HG03520 (cell line): ENCODE measurements at regions not wholly inside any gene's neighbourhood (a gene's known extent, or its start where the extent isn't known, plus 50 kb on each side); places are given as distances from the start of the nearest gene placed in this dataset.

Experiments used
- ATAC-seq: cut with Tn5 transposase; IDR thresholded peaks from one replicate; pipeline ENCODE4 v1.9.1; 2021; ENCODE audit warnings: mild to moderate bottlenecking, moderate library complexity; ENCODE audit not compliant: unreplicated experiment

DNA sequence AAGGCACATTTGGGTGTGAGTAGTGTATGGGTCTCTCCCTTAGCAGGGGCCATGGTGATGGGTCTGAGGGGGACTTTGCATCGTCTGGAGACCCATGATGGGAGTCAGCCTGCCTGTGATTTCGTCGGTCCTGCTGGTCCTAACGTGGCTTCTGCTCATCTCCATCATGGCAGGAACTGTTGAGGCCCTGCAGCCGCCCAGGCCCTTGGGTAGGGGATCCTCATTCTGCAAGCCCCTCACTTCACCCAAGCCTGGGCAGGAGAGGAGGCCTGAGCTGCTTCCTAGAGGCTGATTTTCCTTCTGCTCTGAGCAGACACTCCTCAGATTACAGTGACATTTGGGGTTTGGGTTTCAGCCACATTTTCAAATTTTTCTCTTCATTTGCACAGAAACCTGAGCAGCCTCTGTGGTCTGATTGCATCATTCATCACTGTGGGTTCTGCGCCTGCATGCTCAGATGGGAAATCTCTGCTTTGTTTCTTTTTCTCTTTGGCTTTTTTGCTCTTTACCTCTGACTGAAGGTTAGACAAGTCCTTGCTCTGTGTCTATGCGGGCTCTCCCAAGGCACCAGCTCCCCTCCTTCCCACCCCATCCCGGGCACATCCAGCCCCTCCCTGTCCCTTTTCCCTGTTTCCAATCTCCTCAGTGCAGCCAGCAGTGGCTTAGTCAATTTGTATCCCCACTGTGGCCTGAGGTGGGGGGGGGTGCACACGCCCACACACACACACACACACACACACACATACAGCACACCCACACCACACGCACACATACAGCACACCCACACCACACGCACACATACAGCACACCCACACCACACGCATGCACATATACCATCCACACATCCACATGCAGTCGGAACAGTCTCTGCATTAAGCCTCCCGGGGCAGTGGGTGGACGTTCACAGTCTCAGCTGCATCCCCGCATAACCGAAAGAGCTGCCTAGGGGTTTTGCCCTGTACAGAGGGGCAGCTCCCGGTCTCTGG, 305.4 kb upstream of the HS6ST1 start:
- peak; percentile 85 for ATAC-seq

DNA sequence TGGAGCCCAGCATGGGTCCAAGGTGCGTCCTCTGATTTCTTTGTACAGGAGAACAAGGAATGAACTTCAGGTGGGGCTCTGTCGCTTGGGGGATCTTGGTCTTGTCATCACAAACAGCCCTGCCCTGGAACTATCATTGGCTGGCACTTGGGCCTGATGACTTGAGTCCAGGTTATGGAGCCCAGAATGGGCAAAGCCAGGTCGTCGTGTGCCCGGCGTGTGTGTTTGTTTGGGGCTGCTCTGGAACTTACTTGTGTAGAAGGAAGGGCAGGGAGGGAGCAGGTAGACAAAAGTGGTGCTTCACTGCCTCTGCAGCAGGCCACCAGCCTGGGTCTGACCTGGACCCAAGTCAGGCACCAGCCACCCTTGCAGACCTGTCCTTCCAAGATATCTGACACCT, 306.3 kb upstream of the HS6ST1 start:
- ATAC-seq, result no peak

DNA sequence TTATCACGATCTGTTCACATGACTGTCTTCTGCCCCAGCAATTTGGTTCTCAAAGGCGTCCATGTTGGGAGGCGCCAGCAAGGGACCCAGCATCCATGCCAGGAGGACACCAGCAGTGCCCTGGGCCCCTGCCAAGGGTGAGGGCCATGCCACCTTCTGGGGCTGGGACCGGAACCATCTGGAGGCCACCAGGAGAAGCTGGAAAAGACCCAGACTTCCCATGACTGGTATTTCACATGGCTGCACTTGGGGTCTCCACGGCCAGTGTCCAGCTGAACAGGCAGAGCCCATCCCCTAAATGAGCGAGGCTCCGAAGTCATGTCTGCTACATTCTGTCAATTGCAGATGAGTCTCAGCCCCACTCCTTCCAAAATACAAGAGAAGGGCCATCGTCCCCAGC, 306.8 kb upstream of the HS6ST1 start:
- ATAC-seq, result no peak

DNA sequence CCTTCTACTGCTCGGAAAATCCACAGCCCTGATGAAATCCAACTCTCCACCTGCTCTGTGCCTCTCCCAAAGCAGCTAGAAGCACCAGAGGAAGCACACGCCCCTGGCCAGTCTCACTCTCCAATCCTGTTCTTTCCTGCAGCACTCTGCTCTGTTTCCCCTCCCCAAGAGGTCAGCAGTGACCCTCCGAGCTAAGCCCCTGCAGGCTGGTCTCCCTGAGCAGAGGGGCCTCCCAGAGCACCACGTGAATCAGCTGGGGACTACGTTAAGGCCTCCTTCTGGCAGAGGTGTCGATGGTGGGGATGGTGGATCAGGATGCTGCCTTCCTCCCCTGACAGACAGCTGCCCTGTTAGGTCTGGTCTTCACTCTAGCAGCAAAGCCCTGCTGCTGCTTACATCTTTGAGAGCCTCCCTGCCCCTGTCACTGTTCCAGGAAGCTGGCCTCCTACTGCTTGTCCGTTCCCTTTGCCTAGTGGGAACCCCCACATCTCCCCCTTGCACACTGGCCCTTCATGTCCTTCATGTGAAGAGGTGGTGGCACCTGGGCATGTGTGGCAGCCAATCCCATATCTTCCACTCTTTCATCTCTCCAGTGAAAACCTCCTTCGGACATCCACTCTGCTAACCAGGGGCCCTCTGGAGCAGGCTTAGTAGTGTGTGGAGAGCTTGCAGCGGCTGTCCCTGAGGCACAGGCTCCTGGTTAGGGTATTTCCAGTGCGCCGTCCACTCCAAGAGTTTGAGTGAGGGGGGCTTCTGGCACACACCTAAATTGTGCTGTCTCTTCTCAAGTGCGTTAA, 307.5 kb upstream of the HS6ST1 start:
- ATAC-seq, result no peak

DNA sequence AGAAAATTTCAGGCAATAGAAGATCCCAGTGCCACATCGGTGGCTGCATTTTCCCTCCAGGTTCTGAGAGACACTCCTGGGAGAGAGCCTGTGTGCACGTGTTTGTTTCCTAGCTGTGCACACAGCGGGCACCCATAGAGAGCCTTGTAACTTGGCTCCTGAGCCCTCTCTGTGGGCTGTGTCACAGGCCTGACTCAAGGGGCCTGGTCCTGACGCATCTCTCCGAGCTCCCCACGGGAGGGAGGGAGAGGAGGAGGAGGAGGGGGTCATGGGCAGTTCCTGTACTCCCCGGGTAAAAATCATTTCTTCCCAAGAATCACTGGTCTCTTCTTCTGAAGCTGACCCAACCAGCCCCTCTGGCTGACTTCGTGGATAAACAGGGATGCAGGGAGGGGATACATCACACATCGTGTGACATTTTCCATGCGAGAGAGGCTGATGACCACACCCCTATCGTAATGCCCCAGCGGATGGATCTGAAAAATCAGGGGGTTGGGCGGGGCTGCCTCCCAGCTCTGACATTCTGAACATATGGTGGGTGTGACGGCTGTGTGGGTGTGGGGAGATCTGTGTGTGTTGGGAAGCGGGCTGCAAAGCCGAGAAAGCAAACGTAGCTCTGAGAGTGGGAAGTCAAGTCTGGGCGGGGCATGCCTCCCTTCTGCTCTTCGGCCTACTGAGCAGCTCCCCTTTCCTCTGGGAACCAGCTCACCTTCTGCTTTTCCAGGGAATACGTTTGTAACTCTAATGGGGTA, 308.3 kb upstream of the HS6ST1 start:
- ATAC-seq, result no peak

DNA sequence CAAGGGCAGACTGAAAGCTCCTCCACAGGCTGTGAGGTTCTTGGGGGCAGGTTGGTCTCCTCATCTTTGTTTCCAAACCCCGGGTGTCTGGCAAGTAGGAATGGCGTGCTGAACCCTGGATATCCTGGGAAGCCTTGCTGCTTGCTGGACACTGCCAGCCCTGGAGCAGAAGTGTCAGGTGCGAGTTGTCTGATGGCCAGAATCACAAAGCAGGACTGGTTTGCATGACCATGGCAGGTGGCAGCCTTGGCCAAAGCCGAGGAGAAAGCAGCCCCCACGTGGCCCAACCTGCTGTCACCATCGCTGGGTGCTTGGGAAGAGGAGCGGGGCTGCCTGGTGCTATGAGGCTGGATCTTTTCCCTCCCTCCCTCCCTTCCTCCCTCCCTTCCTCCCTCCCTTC, 309.5 kb upstream of the HS6ST1 start:
- ATAC-seq, result no peak

DNA sequence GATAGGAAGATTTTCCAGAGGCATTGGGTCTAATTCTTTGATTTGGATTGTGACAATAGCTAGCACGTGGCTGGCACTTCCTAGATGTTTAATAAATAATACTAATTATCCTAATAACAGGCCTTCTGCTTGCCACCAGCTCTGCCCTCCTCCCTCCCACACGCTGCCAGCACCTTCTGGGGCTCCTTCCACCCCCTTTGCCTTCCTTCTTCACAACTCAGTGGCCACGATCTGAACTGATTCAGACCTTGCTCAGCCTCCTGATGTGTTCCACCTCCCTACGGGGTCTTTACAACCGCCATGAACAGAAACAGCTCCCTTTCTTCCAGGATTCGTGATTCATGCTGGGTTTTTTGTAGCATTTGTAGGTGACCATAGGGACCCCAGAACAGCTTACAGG, 310.3 kb upstream of the HS6ST1 start:
- ATAC-seq, result no peak

DNA sequence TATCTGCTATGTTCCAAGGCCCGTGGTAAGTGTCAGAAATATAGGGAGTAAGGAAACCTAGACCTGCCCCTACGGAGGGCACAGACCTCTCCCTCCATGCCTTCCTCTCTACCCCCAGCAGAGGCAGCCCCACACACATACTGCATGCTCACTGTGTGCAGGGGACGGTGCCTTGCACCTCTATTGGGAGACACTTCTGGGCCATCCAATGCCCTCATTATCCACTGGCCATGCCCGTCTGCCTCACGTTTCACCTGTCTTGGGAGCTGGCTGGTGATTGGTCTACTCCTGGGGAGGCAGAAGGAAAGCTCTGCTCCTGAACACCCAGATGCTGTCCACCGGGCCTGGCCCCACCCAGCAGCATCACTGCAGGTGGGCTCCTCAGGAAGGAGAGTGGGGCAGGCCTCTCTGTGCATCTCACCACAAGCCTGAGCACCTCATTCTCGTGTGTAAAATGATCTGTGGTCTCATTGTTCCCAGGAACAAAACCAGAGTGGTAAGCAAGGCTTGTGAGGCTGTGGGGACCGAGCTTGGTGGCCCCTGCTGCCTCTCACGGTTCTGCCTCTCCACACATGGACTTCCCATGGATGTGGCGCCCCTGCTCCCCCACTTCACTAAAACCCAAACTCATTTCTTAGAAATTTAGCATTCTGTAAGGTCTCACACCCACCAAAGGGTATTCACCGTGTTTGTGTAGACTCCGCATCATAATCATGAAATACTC, 312.5 kb upstream of the HS6ST1 start:
- ATAC-seq, result no peak

DNA sequence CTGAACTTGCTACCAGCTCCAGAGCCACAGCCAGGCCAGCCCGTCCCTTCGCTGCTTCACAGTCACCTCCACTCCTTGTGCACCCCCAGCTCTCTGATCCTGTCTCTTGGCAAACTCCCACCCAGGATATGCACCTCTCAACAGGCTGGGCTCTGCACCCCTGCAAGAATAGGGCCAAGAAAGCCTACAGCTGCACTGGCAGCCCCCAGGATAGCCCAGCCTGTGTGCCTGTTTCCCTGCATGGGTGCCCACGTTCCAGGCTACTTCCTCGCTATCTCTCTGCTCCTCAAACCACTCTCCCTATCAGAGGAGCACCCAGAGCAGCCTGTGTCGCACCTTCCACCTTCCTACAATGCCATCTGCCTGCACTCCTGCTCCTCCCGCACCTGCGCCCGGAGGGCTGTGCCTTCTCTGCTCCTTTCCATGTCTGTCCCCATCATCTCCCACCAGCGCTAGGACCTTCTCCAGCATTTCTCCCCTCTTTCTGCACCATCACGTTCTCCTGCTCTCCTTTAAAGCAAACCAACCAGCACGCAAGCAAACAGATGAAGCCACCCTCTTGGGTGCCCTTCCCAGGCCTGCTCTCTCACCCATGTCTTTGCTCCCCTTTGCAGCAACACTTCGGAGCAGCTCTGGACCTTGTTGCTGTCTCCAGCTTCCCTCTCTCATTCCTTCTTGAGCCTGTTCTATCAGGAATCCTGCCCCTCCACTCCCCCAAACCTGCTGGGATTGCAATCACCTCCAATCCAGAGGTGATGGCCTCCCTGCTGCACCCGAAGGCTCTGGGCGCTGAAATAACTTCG, 313.2 kb upstream of the HS6ST1 start:
- ATAC-seq, result no peak

DNA sequence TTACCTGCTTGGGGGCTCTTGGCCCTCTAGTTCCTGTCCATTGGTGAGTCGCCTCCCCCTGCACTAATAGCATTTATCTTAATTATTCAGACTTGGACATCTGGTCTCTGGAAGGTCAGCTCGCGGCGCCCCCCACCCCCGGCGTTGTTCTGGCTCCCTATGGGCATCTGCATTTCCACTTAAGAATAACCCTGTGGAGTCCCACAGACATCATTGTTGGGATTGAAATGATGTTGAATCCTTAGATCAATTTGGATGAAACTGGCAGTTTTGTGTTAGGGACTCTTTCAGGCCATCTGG, 313.8 kb upstream of the HS6ST1 start:
- no peak for ATAC-seq

DNA sequence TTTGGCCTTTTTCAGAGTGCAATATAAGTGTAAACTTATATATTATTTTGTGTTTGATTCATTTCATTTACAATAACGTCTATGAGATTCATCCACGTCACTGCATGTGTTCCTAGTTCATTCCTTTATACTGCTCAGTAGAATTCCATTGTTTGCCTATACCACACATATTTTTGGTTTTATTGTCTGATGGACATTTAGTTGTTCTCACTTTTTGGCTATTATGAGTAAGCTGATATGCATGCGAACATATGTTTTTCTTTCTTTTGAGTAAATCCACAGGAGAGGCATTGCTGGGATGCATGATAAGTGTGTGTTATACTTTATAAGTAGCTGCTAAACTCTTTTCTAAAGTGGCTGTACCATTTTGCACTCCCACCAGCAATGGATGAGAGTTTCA, 314.8 kb upstream of the HS6ST1 start:
- ATAC-seq, result no peak

DNA sequence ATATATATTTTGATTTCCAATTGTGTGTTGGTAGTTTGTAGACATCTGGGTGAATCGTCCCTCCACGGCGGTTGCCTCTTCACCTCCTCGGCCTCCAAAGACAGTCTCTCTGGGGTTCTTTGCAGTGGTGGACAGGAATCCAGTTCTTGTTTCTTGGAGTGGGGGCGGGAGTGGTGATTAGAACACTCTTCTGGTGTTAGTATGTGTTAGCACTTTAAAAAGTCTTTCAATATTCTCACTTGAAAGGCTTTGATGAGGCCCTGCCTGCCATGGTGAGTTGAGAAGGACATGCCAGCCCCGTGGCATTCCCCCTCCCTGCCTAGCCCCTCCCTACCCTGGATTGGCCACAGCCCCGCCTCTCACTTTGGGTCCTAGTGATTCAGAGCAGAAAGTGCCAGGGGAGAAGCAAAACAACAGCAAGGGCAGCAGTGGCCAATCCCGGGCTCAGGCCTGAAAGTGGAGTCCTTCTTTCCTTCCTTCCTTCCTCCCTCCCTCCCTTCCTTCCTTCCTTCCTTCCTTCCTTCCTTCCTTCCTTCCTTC, 316.8 kb upstream of the HS6ST1 start:
- ATAC-seq, result no peak

DNA sequence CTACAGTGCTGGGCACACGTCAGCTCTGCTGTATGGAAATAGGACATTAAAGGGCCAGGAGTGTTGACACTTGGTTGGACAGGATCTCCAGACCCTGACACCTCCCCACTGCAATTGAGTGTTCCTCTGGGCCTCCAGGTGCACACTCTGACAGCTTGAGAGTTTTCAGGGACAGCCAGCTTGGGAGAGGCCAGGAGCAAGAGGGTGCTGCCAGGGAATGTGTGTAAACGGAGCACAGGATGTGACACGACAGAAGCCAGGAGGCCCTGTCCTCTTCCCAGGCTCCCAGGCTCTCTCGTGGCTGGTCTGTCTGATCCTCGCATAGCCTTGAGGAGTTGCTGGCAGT, 318.1 kb upstream of the HS6ST1 start:
- ATAC-seq, result no peak

DNA sequence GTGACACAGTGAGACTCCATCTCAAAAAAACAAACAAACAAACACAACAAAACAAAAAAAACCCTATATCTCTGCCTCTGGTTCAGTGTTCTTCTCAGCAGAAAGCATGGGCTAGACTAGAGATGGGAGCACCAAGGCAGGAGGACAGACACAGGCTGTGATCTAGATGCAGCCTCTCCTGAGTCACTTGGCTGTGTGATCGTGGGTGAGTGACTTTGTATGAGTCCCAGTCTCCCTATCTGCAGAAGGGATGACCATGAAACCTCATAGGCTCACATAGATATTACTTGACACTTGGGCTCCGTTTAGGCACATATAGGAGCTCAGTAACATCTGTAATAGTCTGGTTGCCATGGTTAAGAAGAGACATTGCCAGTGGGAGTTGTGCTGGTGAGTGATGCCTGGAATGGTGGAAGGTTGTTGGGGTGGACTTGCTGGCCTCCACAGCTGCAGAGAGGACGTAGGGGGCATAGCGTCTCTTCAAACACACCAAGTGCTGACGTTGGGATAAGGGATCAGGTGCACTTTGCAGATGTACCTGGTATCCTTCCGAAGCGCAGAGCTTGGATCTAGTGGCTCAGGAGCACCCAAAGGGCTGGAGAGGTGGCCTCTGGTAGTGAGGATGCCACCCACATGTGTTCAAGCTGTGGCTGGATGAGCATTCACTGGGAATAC, 318.9 kb upstream of the HS6ST1 start:
- no peak for ATAC-seq

DNA sequence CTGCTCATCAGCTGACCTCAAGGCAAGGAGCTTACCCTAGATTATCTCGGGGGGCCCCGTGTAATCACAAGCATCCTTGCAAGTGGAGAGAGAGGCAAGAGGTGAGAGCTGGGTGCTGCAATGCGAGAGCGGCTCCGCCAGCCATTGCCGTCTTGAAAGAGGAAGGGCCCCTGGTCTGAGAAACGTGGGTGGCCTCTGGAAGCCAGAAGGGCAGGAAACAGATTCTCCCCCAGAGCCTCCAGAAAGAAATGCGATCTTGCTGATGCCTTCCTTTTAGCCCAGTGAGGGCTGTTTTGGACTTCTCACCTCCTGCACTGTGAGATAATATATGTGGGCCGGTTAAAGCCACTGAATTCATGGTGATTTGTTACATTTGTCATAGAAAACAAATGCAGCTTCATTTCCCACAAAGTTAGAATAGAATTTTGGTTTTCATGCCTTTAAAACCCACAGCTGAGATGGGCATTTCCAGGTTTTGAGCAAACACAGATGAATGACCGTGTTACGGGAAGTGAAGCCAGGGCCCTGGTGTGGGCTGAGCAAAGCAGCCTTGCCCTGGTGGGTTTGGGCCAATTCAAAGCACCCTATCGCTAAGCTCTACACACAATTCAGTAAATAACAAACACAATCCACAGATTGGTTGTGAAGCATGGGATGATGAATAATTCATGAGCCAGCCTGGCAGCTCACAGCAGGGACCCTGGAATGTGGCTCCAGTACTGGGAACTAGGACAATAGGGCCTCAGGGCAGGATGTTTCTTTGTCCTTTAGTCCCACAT, 319.9 kb upstream of the HS6ST1 start:
- ATAC-seq, result no peak

DNA sequence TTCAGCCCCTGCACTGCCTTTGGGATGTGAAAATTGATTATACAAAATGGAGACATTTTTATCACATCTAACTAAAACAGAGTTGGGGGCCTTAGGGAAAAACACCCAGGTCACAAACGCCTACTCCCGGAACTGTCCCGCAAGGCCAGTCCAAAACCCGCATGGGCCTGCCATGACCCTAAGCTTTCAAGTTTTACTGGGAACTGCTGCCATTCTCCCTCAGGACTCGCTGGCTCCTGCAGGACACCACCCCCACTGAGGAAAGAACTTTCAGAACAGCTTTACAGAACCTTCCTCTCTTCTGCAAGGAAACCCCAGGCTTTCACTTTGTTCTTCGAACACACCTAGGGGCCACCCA, 320.4 kb upstream of the HS6ST1 start:
- no peak for ATAC-seq

DNA sequence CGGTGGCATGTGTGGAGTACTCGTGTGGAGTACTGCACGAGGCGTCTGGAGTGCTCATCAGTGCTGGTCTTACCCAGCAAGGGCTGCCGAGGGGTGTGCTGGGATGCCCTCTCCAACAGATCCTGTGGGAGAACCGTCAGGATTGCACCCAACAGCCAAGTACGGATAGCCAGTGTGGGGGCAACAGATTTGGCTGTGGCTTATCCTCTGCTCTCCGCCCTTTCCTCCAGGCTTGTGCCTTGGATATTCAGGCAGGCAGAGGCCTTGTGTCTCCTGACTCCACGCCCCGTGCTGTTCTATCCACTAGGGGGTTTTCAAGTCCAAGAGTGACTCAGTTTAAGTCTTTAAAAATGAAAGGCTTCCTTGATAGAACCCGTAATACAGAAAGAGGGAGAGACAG, 321.0 kb upstream of the HS6ST1 start:
- ATAC-seq, result no peak

DNA sequence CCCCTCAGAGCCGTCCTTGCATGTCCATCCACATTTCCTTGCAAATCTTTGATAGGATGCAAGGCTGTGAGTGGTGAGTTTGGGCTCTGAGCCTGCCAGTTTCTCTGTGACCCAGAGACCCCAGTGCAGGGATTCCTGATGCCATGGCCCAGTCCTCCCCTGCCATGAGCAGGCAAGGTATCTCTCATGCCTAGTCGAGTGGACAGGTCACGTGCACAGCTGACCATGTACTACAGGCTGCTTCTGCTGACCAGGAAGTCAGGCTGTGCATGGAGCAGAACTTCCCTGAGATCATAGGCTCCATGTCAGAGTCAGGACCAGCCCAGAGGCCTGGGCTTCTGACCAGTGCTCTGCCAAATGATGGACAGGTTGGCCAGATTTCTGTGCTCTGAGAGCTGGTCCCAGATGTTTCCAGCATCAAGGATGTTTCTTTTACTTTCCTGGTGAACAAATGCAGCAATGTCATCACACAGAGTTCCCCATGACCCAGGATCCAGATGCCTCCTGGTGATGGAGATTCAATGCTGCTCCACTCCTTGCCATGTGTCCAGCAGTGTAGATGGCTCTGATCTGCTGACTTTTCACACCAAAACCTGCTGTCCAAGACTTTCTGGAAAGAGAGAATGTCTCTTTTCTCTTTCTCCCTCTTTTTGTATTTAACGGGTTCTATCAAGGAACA, 321.6 kb upstream of the HS6ST1 start:
- ATAC-seq, result no peak
